ENCODE measurements at regions not wholly inside any gene's neighbourhood (a gene's known extent, or its start where the extent isn't known, plus 50 kb on each side); places are given as distances from the start of the nearest gene placed in this dataset.

DNA sequence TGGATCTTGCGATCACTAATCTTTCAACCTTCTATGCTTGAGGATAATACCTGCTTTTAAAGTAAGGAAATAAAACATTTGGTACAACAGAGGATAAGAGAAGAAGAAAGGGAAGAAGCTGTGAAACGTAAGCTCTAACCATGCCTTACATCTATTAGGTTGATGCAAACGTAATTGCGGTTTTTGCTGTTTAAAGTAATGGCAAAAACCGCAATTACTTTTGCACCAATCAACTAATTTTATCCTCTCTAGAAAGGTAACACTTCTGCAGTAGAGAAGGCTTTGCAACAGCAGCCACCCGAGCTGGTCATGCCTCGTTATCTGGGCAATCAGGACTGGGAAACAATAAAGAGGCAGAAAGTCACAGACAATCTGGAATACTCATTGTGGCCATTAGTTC lies 224.1 kb downstream of the MED10 start:
- Histone ChIP-seq H3K27ac (ENCODE audit: low read length) (no peak overlapping the region), H3K4me1 (ENCODE audit: insufficient read depth, low read length) (peaks cover 12% of the 10 kb centered on the region), H4K20me1 (ENCODE audit: low read length) (no peaks in the 10 kb centered on the region), H3K4me2 (ENCODE audit: low read length) (no peak overlapping the region), H3K9ac (ENCODE audit: low read length) (no peak overlapping the region), H3K4me3 (ENCODE audit: low read length) (no peak overlapping the region), H2AFZ (ENCODE audit: low read length) (no peak overlapping the region), H3K9me3 (ENCODE audit: low read length) (no peaks in the 10 kb centered on the region), H3F3A (ENCODE audit: low read length, unreplicated experiment) (no peaks in the 10 kb centered on the region), H3K9me2 (replicated peaks; ENCODE audit: low read length) (no peaks in the 10 kb centered on the region), H3K27me3 (ENCODE audit: low read length) (no peaks in the 10 kb centered on the region), H3K36me3 (ENCODE audit: low read depth, low read length) (no peaks in the 10 kb centered on the region), H3K79me2 (ENCODE audit: low read length) (no peaks in the 10 kb centered on the region)
- POLR2A ChIA-PET (ENCODE audit: unreplicated experiment), result no interaction called here
- no peak for TF ChIP-seq EZH2 (IDR thresholded peaks at IDR 0.05; ENCODE audit: low read length, unreplicated experiment)
- TF ChIP-seq, protein P1, sequence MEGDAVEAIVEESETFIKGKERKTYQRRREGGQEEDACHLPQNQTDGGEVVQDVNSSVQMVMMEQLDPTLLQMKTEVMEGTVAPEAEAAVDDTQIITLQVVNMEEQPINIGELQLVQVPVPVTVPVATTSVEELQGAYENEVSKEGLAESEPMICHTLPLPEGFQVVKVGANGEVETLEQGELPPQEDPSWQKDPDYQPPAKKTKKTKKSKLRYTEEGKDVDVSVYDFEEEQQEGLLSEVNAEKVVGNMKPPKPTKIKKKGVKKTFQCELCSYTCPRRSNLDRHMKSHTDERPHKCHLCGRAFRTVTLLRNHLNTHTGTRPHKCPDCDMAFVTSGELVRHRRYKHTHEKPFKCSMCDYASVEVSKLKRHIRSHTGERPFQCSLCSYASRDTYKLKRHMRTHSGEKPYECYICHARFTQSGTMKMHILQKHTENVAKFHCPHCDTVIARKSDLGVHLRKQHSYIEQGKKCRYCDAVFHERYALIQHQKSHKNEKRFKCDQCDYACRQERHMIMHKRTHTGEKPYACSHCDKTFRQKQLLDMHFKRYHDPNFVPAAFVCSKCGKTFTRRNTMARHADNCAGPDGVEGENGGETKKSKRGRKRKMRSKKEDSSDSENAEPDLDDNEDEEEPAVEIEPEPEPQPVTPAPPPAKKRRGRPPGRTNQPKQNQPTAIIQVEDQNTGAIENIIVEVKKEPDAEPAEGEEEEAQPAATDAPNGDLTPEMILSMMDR (conservative IDR thresholded peaks at IDR 0.05; ENCODE audit: low read depth, low read length), result no peak
- TF ChIP-seq EZH2phosphoT487 (IDR thresholded peaks at IDR 0.05; ENCODE audit: borderline replicate concordance, low read length), result no peak
- DNase-seq (no peak), ATAC-seq (no peak)
- no TSS peak for BruUV-seq (replicated peaks)
- CTCF ChIA-PET, result no interaction called here
- intact Hi-C loops (cut with micrococcal nuclease), result no loop called here

DNA sequence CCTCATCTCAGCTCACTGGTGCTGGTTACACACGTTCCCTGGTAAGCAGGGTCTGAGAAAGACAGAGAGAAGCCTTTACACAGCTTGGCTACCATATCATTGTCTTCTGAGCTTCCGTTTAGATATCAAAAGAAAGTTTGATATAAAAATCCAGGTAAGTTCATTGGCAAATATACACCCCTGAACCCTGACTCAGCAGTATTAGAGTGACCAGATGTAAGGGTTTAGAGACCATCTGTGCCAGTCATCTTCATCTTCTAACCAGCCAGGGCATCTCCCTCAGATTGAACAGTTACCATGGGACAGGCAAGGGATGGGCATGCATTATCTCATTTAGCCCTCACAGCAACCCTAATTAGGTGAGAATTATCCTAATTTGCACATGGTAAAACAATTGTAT lies 232.1 kb downstream of the MED10 start:
- no peaks in the 10 kb centered on the region for H3K36me3 ChIP-seq (ENCODE audit: low read depth, low read length)
- TF ChIP-seq, protein P1 (conservative IDR thresholded peaks at IDR 0.05; ENCODE audit: low read depth, low read length), result no peak
- TF ChIP-seq EZH2 (IDR thresholded peaks at IDR 0.05; ENCODE audit: low read length, unreplicated experiment) (no peak), EZH2phosphoT487 (IDR thresholded peaks at IDR 0.05; ENCODE audit: borderline replicate concordance, low read length) (no peak)
- intact Hi-C loops (cut with micrococcal nuclease), result no loop called here
- POLR2A ChIA-PET (ENCODE audit: unreplicated experiment), result no interaction called here
- no peaks in the 10 kb centered on the region for H3K27me3 ChIP-seq (ENCODE audit: low read length)
- H3K9me3 ChIP-seq (ENCODE audit: low read length), result no peaks in the 10 kb centered on the region
- no TSS peak for BruUV-seq (replicated peaks)
- DNase-seq (no peak), ATAC-seq (no peak)
- H3K4me1 ChIP-seq (ENCODE audit: insufficient read depth, low read length), result no peaks in the 10 kb centered on the region
- H3K4me3 ChIP-seq (ENCODE audit: low read length), result no peak overlapping the region
- H3K9me2 ChIP-seq (replicated peaks; ENCODE audit: low read length), result no peaks in the 10 kb centered on the region
- CTCF ChIA-PET, result no interaction called here
- H3K79me2 ChIP-seq (ENCODE audit: low read length), result no peaks in the 10 kb centered on the region
- H3K4me2 ChIP-seq (ENCODE audit: low read length), result no peak overlapping the region
- H3F3A ChIP-seq (ENCODE audit: low read length, unreplicated experiment), result no peaks in the 10 kb centered on the region
- H3K9ac ChIP-seq (ENCODE audit: low read length), result no peak overlapping the region
- H4K20me1 ChIP-seq (ENCODE audit: low read length), result no peaks in the 10 kb centered on the region
- H3K27ac ChIP-seq (ENCODE audit: low read length), result no peak overlapping the region
- no peak overlapping the region for H2AFZ ChIP-seq (ENCODE audit: low read length)

DNA sequence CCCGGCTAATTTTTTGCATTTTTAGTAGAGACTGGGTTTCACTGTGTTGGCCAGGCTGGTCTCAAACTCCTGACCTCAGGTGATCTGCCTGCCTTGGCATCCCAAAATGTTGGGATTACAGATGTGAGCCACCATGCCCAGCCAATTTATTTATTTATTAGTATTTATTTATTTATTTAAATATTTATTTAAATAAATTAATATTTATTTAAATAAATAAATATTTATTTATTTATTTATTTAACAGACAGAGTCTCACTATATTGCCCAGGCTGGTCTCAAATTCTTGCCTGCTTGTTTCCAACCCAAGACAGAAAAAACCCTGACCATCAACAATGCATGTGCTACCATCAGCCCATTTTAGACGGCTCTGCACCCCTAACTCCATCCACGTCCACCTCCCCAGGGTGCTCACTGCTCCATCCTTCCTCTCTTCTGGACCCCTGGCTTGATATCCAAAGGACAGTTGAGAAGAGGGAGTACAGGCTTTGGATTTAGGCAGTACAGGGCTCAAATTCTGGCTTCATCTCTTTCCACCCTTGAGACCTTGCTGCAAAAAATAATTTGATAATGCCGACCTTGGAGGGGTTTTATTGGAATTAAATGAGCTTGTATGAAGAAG lies 232.6 kb downstream of the MED10 start:
- no peak for DNase-seq
- ATAC-seq, result no peak
- ChIA-PET POLR2A (ENCODE audit: unreplicated experiment) (no interaction called here), CTCF (no interaction called here)
- no TSS peak for BruUV-seq (replicated peaks)
- no peaks in the 10 kb centered on the region for H3K36me3 ChIP-seq (ENCODE audit: low read depth, low read length)
- no peaks in the 10 kb centered on the region for H3K79me2 ChIP-seq (ENCODE audit: low read length)
- intact Hi-C loops (cut with micrococcal nuclease), result no loop called here
- H3K4me1 ChIP-seq (ENCODE audit: insufficient read depth, low read length), result no peaks in the 10 kb centered on the region
- no peak overlapping the region for H3K27ac ChIP-seq (ENCODE audit: low read length)
- TF ChIP-seq EZH2 (IDR thresholded peaks at IDR 0.05; ENCODE audit: low read length, unreplicated experiment) (no peak), EZH2phosphoT487 (IDR thresholded peaks at IDR 0.05; ENCODE audit: borderline replicate concordance, low read length) (no peak)
- TF ChIP-seq, protein P1 (conservative IDR thresholded peaks at IDR 0.05; ENCODE audit: low read depth, low read length), result no peak
- no peak overlapping the region for H2AFZ ChIP-seq (ENCODE audit: low read length)
- no peak overlapping the region for H3K9ac ChIP-seq (ENCODE audit: low read length)
- no peaks in the 10 kb centered on the region for H3K27me3 ChIP-seq (ENCODE audit: low read length)
- H3F3A ChIP-seq (ENCODE audit: low read length, unreplicated experiment), result no peaks in the 10 kb centered on the region
- no peaks in the 10 kb centered on the region for H3K9me2 ChIP-seq (replicated peaks; ENCODE audit: low read length)
- no peak overlapping the region for H3K4me2 ChIP-seq (ENCODE audit: low read length)
- H3K4me3 ChIP-seq (ENCODE audit: low read length), result no peak overlapping the region
- no peaks in the 10 kb centered on the region for H3K9me3 ChIP-seq (ENCODE audit: low read length)
- H4K20me1 ChIP-seq (ENCODE audit: low read length), result no peaks in the 10 kb centered on the region

All from PC-3 (cell line).